ENCODE measurements at regions not wholly inside any gene's neighbourhood (a gene's known extent, or its start where the extent isn't known, plus 50 kb on each side); places are given as distances from the start of the nearest gene placed in this dataset.

- intact Hi-C loops (cut with DNase I), result no loop called here
- Histone ChIP-seq H3K4me1 (ENCODE audit: control insufficient read depth in 1 of 2, insufficient read depth in 2 of 2, low read length in 2 of 2) (no peaks in the 10 kb centered on the region), H3K9me3 (ENCODE audit: control insufficient read depth, low read length) (peaks cover 4% of the 10 kb centered on the region), H3K27ac (ENCODE audit: low read depth in 1 of 2, low read length in 2 of 2) (no peak overlapping the region), H3K4me3 (ENCODE audit: low read length in 2 of 2) (no peak overlapping the region), H3K36me3 (ENCODE audit: control insufficient read depth in 1 of 2, insufficient read depth in 2 of 2, low read length in 1 of 2) (no peaks in the 10 kb centered on the region), H3K27me3 (ENCODE audit: control insufficient read depth in 1 of 2, insufficient read depth in 2 of 2, low read length in 1 of 2) (no peaks in the 10 kb centered on the region)
- no peak for ATAC-seq (ENCODE audit: low FRiP score)
- 70 to 71% methylated on average over 6 of the region's 6 CpGs for WGBS, 2 donors
- no peak for DNase-seq
These were observed 312.1 kb downstream of the SKIDA1 start for GRCh38 chr10:21213381-21213780.

DNA sequence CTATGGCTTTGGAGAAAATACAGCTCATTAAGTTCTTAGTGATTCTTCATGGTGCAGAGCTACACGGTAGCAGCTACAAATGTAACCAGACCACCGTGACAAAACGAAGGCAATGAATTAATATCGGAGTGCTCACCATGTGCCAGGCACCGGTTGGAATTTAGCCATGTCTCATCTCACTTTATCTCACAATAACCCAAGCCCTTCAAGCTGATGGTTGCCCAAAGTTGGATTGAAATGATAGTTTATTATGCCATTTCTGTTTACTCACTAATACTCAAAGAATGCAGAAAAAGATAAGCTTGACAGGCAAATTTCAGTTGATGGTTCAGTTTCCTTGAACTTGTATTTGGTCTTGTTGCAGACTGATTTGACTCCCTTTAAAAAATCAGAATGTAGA is 312.6 kb downstream of the SKIDA1 start:
- intact Hi-C loops (cut with DNase I), result no loop called here
- no peak for ATAC-seq (ENCODE audit: low FRiP score)

DNA sequence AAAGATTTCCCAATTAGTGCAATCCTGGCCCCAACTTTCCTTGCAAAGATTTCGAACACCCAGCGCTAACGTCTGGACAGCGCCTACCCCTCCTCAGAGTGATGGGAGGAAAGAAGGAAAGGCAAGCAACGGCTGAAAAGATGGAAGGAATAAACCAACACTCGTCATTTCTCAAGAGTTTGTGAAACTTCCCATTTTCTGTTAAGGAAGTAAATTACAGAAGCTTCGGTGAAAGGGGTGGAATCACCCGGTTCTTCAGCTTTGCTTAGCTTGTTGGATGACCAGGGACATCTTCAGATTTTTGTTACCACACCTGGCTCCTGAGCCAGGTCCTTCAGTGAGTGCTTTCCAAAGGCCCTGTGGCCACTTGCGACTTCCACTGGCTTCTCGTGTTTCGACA is 313.1 kb downstream of the SKIDA1 start:
- DNase-seq (no peak), ATAC-seq (ENCODE audit: low FRiP score) (no peak)
- no peak overlapping the region for H3K27ac ChIP-seq (ENCODE audit: low read depth in 1 of 2, low read length in 2 of 2)
- WGBS, 2 donors, result 82 to 84% methylated on average over 11 of the region's 11 CpGs
- H3K4me1 ChIP-seq (ENCODE audit: control insufficient read depth in 1 of 2, insufficient read depth in 2 of 2, low read length in 2 of 2), result no peaks in the 10 kb centered on the region
- no peaks in the 10 kb centered on the region for H3K27me3 ChIP-seq (ENCODE audit: control insufficient read depth in 1 of 2, insufficient read depth in 2 of 2, low read length in 1 of 2)
- H3K36me3 ChIP-seq (ENCODE audit: control insufficient read depth in 1 of 2, insufficient read depth in 2 of 2, low read length in 1 of 2), result no peaks in the 10 kb centered on the region
- peaks cover 8% of the 10 kb centered on the region for H3K9me3 ChIP-seq (ENCODE audit: control insufficient read depth, low read length)
- intact Hi-C loops (cut with DNase I), result no loop called here
- H3K4me3 ChIP-seq (ENCODE audit: low read length in 2 of 2), result no peak overlapping the region

More for the DNA sequence above, 312.6 kb downstream of the SKIDA1 start:
- Histone ChIP-seq H3K27me3 (ENCODE audit: control insufficient read depth in 1 of 2, insufficient read depth in 2 of 2, low read length in 1 of 2) (no peaks in the 10 kb centered on the region), H3K27ac (ENCODE audit: low read depth in 1 of 2, low read length in 2 of 2) (no peak overlapping the region), H3K36me3 (ENCODE audit: control insufficient read depth in 1 of 2, insufficient read depth in 2 of 2, low read length in 1 of 2) (no peaks in the 10 kb centered on the region), H3K4me3 (ENCODE audit: low read length in 2 of 2) (no peak overlapping the region), H3K9me3 (ENCODE audit: control insufficient read depth, low read length) (peaks cover 4% of the 10 kb centered on the region), H3K4me1 (ENCODE audit: control insufficient read depth in 1 of 2, insufficient read depth in 2 of 2, low read length in 2 of 2) (no peaks in the 10 kb centered on the region)
- no peak for DNase-seq
- WGBS, 2 donors, result 80 to 89% methylated on average over 5 of the region's 5 CpGs

GRCh38 chr10:21209495-21209894 is 312.4 kb upstream of the NEBL start:
- intact Hi-C loops (cut with DNase I), result no loop called here
- no peak for ATAC-seq (ENCODE audit: low FRiP score)
- H3K27ac ChIP-seq (ENCODE audit: low read depth in 1 of 2, low read length in 2 of 2), result no peak overlapping the region

GRCh38 chr10:21208666-21209316 is 311.7 kb upstream of the NEBL start:
- no peaks in the 10 kb centered on the region for H3K4me1 ChIP-seq (ENCODE audit: control insufficient read depth in 1 of 2, insufficient read depth in 2 of 2, low read length in 2 of 2)

More at GRCh38 chr10:21209495-21209894, 312.4 kb upstream of the NEBL start:
- H3K4me3 ChIP-seq (ENCODE audit: low read length in 2 of 2), result no peak overlapping the region
- no peaks in the 10 kb centered on the region for H3K27me3 ChIP-seq (ENCODE audit: control insufficient read depth in 1 of 2, insufficient read depth in 2 of 2, low read length in 1 of 2)
- H3K4me1 ChIP-seq (ENCODE audit: control insufficient read depth in 1 of 2, insufficient read depth in 2 of 2, low read length in 2 of 2), result no peaks in the 10 kb centered on the region
- no peaks in the 10 kb centered on the region for H3K36me3 ChIP-seq (ENCODE audit: control insufficient read depth in 1 of 2, insufficient read depth in 2 of 2, low read length in 1 of 2)
- peaks cover 10% of the 10 kb centered on the region for H3K9me3 ChIP-seq (ENCODE audit: control insufficient read depth, low read length)
- no peak for DNase-seq
- WGBS, 2 donors, result 92 to 98% methylated on average over 4 of the region's 4 CpGs

GRCh38 chr10:21207852-21208646 is 310.9 kb upstream of the NEBL start:
- H3K27me3 ChIP-seq (ENCODE audit: control insufficient read depth in 1 of 2, insufficient read depth in 2 of 2, low read length in 1 of 2), result no peaks in the 10 kb centered on the region
- no peaks in the 10 kb centered on the region for H3K4me1 ChIP-seq (ENCODE audit: control insufficient read depth in 1 of 2, insufficient read depth in 2 of 2, low read length in 2 of 2)
- no peak for ATAC-seq (ENCODE audit: low FRiP score)
- H3K36me3 ChIP-seq (ENCODE audit: control insufficient read depth in 1 of 2, insufficient read depth in 2 of 2, low read length in 1 of 2), result no peaks in the 10 kb centered on the region
- intact Hi-C loops (cut with DNase I), result no loop called here
- DNase-seq, result no peak
- no peak overlapping the region for H3K4me3 ChIP-seq (ENCODE audit: low read length in 2 of 2)
- 92 to 94% methylated on average over 4 of the region's 4 CpGs for WGBS, 2 donors
- no peak overlapping the region for H3K27ac ChIP-seq (ENCODE audit: low read depth in 1 of 2, low read length in 2 of 2)
- H3K9me3 ChIP-seq (ENCODE audit: control insufficient read depth, low read length), result peaks cover 8% of the 10 kb centered on the region

More at GRCh38 chr10:21208666-21209316, 311.7 kb upstream of the NEBL start:
- H3K36me3 ChIP-seq (ENCODE audit: control insufficient read depth in 1 of 2, insufficient read depth in 2 of 2, low read length in 1 of 2), result no peaks in the 10 kb centered on the region
- intact Hi-C loops (cut with DNase I), result no loop called here
- no peak overlapping the region for H3K4me3 ChIP-seq (ENCODE audit: low read length in 2 of 2)
- H3K27ac ChIP-seq (ENCODE audit: low read depth in 1 of 2, low read length in 2 of 2), result no peak overlapping the region
- 53 to 59% methylated on average over 7 of the region's 7 CpGs for WGBS, 2 donors
- H3K9me3 ChIP-seq (ENCODE audit: control insufficient read depth, low read length), result peaks cover 8% of the 10 kb centered on the region
- ATAC-seq (ENCODE audit: low FRiP score), result no peak
- DNase-seq, result no peak
- no peaks in the 10 kb centered on the region for H3K27me3 ChIP-seq (ENCODE audit: control insufficient read depth in 1 of 2, insufficient read depth in 2 of 2, low read length in 1 of 2)

DNA sequence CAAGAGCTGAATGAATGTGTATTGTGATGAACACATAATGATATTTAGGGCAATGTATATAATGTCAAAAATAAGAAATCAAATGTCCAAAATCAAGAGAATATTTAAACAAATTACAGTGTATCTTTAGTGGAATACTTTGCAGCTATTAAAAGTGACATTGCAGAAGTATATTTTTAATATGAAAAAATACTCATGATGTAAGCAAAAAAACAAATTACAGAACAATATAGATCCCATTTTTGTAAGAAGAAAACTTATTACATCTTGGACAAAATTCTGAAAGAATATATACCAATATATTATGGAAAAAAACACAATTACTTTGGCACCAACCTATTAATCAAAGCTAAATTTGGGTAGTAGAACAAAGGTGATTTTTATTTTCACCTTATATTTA is 308.2 kb upstream of the NEBL start:
- Histone ChIP-seq H3K4me3 (ENCODE audit: low read length in 2 of 2) (no peak overlapping the region), H3K4me1 (ENCODE audit: control insufficient read depth in 1 of 2, insufficient read depth in 2 of 2, low read length in 2 of 2) (no peaks in the 10 kb centered on the region), H3K27ac (ENCODE audit: low read depth in 1 of 2, low read length in 2 of 2) (no peak overlapping the region), H3K36me3 (ENCODE audit: control insufficient read depth in 1 of 2, insufficient read depth in 2 of 2, low read length in 1 of 2) (no peaks in the 10 kb centered on the region), H3K27me3 (ENCODE audit: control insufficient read depth in 1 of 2, insufficient read depth in 2 of 2, low read length in 1 of 2) (no peaks in the 10 kb centered on the region), H3K9me3 (ENCODE audit: control insufficient read depth, low read length) (peaks cover 8% of the 10 kb centered on the region)
- ATAC-seq (ENCODE audit: low FRiP score), result no peak
- intact Hi-C loops (cut with DNase I), result no loop called here
- no peak for DNase-seq

DNA sequence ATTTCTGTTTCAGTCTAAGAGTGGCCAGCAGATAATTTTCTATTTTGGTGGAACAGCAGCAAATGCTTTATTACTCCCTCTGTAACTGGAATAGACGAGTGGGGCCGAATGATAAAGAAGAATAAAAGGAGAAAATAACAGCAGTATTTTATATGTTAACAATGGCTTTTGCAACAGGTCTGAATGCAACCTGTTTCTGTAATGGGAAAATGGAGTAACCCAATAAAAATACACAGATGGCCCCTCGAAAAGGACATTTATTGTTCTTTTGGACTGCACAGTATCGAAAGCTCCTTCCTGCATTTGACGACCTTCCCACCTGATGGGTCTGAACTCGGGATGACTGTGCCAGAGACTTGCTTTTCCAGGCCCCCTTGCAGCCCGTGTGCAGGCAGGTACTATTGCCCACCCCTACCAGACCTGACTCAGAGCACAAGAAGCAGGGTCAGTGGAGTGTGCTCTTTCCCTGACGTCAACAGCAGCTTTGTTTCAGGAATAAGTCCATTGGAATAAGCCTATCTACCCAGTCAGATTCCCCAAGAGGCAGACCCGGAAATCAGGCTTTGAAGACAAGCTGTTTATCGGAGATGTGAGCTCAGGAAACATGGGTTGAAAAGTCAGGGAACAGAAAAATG is 306.5 kb upstream of the NEBL start:
- H3K9me3 ChIP-seq (ENCODE audit: control insufficient read depth, low read length), result peaks cover 7% of the 10 kb centered on the region
- no peaks in the 10 kb centered on the region for H3K36me3 ChIP-seq (ENCODE audit: control insufficient read depth in 1 of 2, insufficient read depth in 2 of 2, low read length in 1 of 2)
- no peaks in the 10 kb centered on the region for H3K27me3 ChIP-seq (ENCODE audit: control insufficient read depth in 1 of 2, insufficient read depth in 2 of 2, low read length in 1 of 2)
- DNase-seq (no peak), ATAC-seq (ENCODE audit: low FRiP score) (no peak)
- WGBS, 2 donors, result 57 to 61% methylated on average over 10 of the region's 10 CpGs
- H3K4me3 ChIP-seq (ENCODE audit: low read length in 2 of 2), result no peak overlapping the region
- H3K4me1 ChIP-seq (ENCODE audit: control insufficient read depth in 1 of 2, insufficient read depth in 2 of 2, low read length in 2 of 2), result no peaks in the 10 kb centered on the region
- H3K27ac ChIP-seq (ENCODE audit: low read depth in 1 of 2, low read length in 2 of 2), result no peak overlapping the region
- intact Hi-C loops (cut with DNase I), result no loop called here
